ENCODE measurements at regions not wholly inside any gene's neighbourhood (a gene's known extent, or its start where the extent isn't known, plus 50 kb on each side); places are given as distances from the start of the nearest gene placed in this dataset.

GRCh38 chr3:101069901-101070798 lies 76.9 kb upstream of the ABI3BP start:
- TF ChIP-seq, protein P1, sequence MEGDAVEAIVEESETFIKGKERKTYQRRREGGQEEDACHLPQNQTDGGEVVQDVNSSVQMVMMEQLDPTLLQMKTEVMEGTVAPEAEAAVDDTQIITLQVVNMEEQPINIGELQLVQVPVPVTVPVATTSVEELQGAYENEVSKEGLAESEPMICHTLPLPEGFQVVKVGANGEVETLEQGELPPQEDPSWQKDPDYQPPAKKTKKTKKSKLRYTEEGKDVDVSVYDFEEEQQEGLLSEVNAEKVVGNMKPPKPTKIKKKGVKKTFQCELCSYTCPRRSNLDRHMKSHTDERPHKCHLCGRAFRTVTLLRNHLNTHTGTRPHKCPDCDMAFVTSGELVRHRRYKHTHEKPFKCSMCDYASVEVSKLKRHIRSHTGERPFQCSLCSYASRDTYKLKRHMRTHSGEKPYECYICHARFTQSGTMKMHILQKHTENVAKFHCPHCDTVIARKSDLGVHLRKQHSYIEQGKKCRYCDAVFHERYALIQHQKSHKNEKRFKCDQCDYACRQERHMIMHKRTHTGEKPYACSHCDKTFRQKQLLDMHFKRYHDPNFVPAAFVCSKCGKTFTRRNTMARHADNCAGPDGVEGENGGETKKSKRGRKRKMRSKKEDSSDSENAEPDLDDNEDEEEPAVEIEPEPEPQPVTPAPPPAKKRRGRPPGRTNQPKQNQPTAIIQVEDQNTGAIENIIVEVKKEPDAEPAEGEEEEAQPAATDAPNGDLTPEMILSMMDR (IDR thresholded peaks at IDR 0.05), result peak in 5 of 6 experiments; percentile 15 to 43 (median 27)
- TF ChIP-seq POLR2A (IDR thresholded peaks at IDR 0.05), result no peak

Measured in thyroid gland (tissue), 4 donors.